ENCODE measurements at regions not wholly inside any gene's neighbourhood (a gene's known extent, or its start where the extent isn't known, plus 50 kb on each side); places are given as distances from the start of the nearest gene placed in this dataset.

DNA sequence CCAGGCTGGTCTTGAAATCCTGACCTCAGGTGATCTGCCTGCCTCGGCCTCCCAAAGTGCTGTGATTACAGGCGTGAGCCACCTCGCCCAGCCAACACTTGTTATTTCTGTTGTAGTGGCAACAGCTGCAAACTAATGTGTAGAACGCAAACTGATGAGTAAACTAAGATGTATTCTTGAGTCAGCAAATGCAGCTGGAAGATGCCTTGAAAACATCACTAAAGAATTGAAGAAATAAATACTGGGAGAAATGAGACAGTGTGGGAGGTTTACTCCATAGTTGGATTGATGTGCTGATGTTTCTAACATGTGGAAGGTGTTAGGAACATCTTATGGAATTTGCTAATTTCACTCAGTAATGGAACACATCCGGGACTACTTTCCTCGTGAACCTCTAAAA is 61.3 kb upstream of the KCNE2 start:
- no peak for DNase-seq
- no peak for TF ChIP-seq POLR2A (IDR thresholded peaks at IDR 0.05; ENCODE audit: low read length)
- no peak for TF ChIP-seq GATA1 (IDR thresholded peaks at IDR 0.05; ENCODE audit: low read depth, low read length)

- no peak for DNase-seq
- TF ChIP-seq GATA1 (IDR thresholded peaks at IDR 0.05; ENCODE audit: low read depth, low read length) (no peak), POLR2A (IDR thresholded peaks at IDR 0.05; ENCODE audit: low read length) (no peak)
These were observed 57.9 kb upstream of the KCNE2 start for GRCh38 chr21:34305605-34306604.

- no peak for TF ChIP-seq POLR2A (IDR thresholded peaks at IDR 0.05; ENCODE audit: low read length)
- no peak for TF ChIP-seq GATA1 (IDR thresholded peaks at IDR 0.05; ENCODE audit: low read depth, low read length)
These were observed 55.7 kb upstream of the KCNE2 start for GRCh38 chr21:34307991-34308532.

DNA sequence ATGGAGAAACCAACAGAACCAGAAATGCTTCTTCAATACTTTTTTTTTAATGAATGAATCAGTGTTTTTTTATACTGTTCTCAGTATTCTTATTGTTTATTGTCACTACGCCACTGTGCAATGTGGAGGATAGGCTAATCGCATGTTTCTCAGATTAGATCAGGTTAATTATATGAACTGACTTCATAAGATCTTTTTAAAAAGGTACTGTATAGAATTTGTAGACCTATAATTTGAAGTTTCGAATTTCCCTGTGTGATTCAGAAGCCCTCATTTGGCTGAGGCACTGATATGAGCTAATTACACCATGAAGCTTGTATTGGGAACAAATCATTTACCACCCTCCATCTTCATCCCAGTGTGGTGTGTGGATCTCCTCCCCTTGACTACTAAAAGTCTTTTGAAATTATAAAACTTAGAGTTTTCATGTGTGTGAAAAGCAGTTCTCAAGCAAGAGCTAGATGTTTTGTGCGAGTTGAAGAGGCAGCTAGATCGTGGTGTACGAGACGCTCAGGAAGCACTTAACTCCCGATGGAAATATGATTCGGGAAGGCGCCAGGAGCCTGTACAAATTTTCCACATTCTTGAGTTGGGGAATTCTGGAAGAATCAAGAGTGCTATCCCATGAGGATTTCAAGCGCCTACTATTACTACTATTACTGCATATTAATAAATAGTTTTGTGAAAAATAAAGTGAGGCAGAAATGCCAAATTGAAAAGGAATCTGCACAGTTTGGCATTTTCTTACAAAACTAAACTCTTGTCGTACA is 52.1 kb upstream of the KCNE2 start:
- DNase-seq, result no peak
- TF ChIP-seq GATA1 (IDR thresholded peaks at IDR 0.05; ENCODE audit: low read depth, low read length), result no peak
- TF ChIP-seq POLR2A (IDR thresholded peaks at IDR 0.05; ENCODE audit: low read length), result no peak

More at GRCh38 chr21:34307991-34308532, 55.7 kb upstream of the KCNE2 start:
- DNase-seq, result no peak

- DNase-seq, result no peak
- TF ChIP-seq GATA1 (IDR thresholded peaks at IDR 0.05; ENCODE audit: low read depth, low read length) (no peak), POLR2A (IDR thresholded peaks at IDR 0.05; ENCODE audit: low read length) (no peak)
These were observed 50.7 kb upstream of the KCNE2 start for GRCh38 chr21:34313116-34313515.

Measured in erythroblast (primary cell).